GM18858 (cell line): ENCODE measurements at regions not wholly inside any gene's neighbourhood (a gene's known extent, or its start where the extent isn't known, plus 50 kb on each side); places are given as distances from the start of the nearest gene placed in this dataset.
"Not testable (repeated sequence)": the region's sequence is repeated elsewhere in the genome, so short reads cannot be mapped to it uniquely, and the experiment has no call there.

ENCODE experiments used
- ATAC-seq: cut with Tn5 transposase; IDR thresholded peaks from one replicate; pipeline ENCODE4 v1.9.1; 2021; ENCODE audit not compliant: unreplicated experiment

DNA sequence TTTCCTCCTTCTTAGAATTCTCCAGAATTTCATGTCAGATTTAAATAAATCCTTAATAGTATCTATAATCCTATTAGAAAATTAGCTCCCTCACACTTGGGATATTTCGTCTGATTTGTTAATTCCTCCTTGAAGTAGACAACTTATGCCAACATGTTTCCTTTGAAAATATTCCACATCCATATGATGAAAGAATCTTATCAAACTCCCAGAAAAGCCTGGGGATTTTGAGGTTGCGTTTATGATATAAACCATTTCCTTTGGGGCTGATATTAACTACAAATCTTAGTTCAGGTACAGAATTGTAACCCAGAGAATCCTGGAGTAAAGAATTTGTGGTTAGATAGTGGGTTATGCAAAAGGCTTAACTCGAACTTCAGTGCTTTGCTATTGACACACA lies 2373.8 kb upstream of the ACO1 start:
- no peak for ATAC-seq

DNA sequence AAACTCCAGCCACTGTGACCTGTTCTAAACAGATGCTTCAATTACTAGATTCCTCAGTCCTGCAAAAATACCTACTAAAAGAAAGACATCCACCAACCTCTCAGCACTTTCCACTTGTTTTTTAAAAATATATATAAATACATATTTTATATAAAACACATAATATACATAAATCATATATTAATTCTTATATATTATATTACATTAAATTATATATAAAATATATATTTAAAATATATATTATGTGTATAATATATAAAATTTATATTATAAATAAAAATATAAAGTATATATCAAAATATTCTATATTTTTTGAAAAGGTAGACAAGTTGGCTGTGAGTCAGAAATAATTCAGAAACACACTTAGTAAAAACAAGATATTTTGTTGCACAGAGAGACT lies 2371.8 kb upstream of the ACO1 start:
- no peak for ATAC-seq

DNA sequence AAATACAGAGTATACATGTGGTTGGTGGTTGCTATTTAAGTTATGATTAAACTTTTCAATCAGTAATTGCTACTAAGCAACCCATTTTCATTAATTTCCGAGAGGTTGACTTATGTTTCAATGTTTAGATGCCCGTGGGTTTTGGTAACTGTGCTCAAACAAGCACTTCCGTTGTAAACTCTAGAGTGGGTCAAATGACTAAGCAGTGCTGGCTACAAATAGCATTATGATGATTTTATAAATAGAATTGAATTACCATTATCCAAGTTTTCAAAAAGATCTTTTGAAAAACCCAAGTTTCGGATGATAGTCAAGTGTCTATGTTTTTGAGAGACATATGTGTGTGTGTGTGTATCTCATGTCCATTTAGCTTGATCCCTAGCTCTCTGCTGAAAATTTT lies 2369.4 kb upstream of the ACO1 start:
- no peak for ATAC-seq

DNA sequence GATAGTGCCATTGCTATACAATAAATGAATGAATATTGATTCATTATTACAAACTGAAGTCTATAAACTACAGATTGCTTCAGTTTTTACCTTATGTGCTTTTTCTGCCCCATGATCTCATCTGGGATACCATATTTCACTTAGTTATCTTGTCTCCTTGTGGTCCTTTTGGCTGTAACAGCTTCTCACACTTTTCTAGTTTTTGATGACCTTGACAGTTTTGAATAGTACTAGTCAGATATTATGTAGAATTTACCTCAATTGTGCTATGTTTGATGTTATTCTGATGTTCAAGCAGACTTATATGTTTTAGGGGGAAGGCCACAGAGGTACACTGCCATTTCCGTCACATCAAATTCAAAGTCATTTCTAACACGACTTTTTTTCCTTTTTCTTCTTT lies 2364.3 kb upstream of the ACO1 start:
- no peak for ATAC-seq

DNA sequence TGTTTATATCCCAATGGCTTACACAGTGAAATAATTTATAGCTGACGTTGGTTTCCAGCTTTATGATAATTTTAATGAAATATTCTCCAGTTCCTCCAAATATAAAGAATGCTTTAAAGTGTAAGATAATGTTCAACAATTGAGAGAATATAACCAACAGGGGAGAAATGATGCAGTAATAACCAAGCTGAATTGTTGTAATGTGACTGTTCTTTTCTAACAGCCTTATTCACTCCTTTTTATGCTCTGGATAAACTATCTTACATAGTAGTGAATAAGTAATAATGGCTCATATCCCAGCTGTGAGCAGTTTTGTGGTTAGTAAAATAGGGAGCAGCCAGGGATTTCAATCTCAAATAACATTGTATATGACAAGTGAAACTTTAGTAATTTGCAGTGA lies 2348.7 kb upstream of the ACO1 start:
- no peak for ATAC-seq

DNA sequence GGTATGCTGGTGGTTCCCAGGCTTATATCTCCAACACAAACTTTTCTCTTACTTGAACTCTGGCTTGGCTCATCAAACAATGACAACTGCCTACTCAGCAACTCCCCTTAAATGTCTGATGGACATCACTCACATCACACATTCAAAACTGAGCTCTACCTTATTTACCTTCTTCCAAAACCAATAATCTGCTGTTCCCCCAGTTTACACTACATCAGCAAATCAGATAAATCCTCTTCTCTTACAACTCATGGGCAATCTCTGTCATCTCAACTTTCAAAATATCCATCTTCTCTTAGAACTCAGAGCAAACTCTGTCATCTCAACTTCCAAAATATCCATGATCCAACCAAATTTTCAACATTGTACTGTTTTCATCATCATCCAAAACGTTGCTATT lies 2347.9 kb upstream of the ACO1 start:
- ATAC-seq: no peak

DNA sequence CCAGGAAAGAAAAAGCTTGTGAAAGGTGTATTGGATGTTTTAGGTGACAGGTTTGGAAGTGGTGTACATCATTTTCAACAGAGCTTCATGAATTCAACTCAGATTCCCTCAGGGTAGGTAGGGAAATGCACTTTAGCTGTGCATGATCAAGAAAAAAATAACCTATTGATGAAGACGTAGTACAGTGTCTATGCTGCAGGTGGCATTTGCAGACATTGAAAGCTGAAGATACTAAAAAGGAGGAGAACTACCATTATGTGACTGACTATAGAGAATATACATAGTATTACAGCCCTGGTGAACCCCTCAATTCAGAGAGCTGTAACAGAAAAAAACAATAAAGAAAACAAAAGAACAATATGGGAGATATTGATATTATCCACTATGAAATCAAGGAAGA lies 2344.7 kb upstream of the ACO1 start:
- ATAC-seq: no peak

DNA sequence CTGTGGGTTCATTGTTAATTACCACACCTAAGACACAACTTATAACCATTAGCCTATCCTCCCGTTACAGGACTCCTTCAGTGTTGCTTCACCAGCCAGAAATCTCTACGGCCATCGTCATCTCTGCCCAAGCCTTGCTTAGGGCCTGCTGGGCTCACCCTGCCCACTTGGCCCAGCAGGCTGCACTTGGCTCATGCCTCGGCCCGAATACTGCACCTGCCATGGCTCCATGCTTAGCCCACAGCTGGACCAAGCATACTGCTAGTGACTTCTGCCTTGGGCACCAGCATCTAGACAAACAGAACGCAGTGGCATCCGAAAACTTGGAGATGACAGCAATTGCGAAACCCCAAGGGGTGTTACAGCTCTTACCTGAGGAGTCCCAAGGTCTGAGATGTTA lies 2336.0 kb upstream of the ACO1 start:
- no peak for ATAC-seq

DNA sequence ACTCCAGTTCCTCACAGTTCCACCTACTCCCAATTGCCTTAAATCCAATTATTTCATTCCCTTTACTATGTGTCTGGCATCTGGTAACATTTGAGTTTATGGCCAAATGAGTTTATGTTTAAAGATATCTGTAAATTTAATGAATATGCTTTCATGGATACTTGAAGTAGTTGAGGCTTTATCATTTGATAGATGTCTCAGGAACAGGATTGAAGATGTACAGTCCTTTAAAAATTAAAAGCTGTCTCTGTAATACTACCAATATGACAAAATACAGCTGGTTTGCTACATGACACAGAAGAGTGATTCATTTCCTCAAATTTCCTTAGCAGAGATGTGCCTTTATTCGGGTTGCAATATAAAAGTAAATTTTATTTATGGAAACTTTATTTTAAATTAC lies 2326.0 kb upstream of the ACO1 start:
- no peak for ATAC-seq

DNA sequence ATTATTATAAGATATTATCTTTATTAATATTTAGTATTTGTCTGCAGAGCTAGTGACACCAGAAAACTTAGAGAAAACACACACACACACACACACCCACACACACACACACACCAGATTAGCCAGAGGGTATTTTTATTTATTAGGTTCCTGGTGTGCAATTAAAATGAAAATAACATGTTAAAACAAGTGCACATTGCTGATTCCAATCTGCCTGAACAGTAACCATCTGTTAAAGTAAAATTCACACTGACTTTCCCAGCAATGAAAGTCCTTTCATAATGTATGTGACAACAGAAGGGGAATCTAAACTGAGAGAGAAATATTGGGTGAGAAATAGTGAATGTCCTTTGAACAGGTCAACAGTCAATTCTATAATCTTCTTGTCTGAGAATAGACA lies 2323.5 kb upstream of the ACO1 start:
- no peak for ATAC-seq

DNA sequence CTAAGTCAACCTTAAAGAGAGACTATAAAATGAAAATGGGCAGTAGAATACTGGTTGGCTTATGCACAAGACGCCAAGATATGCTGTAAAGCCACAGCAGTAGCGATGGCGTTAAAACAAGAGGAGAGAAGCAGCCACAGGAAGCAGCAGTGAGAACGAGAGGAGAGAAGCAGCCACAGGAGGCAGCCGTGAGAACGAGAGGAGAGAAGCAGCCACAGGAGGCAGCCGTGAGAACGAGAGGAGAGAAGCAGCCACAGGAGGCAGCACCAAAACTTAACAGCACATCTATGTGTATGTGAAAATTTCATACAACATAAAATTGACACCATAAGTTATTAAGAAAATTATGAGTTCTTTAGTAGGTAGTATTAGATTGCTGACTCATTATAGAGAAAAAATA lies 2318.6 kb upstream of the ACO1 start:
- ATAC-seq: no peak

DNA sequence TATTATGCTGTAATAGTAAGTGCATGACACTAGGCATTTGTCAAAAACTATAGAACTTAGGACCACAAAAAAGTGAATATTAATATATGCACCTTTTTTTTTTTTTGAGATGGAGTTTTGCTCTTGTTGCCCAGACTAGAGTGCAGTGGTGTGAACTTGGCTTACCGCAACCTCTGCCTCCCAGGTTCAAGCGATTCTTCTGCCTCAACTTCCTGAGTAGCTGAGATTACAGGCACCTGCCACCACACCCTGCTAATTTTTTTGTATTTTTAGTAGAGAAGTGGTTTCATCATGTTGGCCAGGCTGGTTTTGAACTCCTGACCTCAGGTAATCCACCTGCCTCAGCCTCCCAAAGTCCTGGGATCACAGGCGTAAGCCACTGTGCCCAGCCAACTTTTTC lies 2315.2 kb upstream of the ACO1 start:
- ATAC-seq: not testable (repeated sequence)

DNA sequence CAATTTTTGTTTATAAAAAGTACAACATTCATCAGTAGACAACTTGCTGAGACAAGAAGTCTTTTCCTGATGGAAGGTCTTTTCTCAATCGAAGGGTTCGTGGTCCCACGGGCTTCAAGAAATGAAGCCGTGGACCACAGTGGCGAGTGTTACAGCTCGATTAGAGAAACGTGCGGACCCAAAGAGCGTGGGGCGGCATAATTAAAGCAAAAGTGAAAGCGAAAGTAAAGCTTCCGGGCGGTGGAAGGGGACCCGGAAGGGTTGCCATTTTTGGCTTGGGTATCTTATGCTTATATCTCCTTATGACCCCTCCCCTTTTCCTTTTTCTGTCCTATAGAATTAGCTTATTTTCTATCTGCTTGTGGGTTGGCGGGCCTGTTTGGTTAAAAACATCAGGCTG lies 2309.4 kb upstream of the ACO1 start:
- no peak for ATAC-seq

DNA sequence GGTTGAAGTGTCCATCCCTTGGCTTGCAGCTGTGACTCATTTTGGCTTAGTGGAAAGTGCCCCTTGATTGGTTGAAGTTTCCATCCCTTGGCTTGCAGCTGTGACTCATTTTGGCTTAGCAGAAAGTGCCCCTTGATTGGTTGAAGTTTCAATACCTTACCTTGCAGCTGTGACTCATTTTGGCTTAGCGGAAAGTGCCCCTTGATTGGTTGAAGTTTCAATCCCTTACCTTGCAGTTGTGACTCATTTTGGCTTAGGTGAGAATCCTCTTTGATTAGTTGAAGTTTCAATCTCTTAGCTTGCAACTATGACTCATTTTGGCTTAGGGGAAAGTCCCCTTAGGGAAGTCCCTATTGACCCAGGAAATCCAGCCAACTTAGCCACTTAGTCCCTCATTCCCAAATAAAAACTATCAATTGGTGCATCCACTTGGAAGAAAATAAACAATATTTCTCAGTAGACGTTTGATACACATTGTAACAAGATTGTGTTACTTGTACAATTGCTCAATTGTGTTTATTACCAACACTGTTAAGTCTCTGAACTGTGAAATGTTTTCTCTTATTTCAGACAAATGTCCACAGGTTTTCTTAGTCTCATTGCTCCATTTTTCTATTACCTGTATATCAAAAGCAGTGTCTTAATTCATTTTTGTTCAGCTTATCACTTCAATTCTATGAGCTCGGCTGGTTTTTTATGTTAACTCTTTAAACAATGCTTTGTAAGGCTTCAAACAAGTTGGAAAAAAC lies 2308.8 kb upstream of the ACO1 start:
- peak; percentile 94 for ATAC-seq

DNA sequence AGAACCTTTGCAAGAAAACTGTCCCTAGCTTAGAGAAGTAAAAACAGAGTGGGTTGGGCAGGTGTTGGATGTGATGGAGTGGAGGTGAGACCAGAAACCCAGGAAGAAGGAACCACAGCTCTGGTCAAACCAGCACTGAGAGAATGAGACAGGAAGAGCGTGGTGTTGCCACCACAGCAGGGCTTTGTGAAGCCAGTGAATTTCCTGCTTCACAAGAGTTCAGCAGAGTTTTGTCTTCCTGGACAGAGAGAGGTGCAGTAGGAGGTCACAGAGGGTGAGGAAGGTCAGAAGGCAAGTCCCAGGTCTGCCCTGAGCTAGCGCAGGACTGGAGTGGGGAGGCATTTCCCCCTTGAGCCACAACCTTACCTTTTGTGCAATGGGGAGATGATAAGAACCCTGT lies 2306.2 kb upstream of the ACO1 start:
- peak; percentile 31 for ATAC-seq

DNA sequence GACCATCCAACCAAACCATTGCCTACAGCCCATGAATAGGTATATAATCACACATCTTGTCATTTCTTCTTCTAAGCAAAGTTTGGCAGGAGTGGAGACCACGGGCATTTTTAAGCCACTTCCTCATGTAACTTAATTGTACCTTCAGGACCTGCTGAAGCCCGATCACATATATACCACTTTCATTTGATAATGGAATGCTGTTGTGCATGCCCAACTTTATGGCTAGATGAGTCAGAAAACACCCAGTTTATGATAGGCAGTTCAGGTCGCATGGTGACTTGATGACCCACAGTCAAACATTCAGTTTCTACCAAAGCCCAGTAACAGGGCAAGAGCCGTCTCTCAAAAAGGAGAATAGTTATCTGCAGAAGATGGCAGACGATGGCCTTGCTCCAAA lies 2295.0 kb upstream of the ACO1 start:
- ATAC-seq: no peak

DNA sequence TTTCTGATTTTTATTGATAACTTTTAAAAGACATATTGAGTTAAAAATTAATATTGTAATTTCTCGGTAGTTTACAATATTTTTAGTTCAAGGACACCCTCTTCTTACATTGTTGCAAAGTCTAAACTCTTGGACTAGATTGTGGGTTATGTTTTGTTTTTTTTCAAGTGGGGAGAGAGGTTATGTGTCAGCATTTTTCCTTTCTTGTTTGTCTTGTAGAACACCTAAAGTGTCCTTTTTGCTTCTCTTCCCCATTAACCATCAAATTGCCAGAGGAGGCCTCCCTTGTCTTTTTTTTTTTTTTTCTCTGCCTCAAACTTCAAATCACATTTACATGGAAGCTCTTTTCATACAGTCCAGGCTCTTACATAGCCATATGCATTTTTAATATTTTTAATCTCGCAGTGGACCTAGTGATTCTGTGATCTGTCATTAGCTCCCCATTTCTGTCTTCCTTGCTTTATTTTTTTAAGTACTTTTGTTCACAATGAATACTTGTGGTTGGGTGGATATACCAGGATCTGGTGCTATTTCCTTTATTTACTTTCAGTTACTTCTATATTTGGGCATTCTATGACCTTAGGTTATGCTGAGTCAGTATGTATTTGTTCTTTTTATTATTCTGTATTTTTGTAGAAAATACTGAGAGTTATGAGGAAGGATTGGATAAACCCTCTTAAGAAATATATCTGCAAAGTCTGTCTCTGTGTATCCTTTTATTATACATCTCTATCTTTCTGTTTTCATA lies 2280.6 kb upstream of the ACO1 start:
- no peak for ATAC-seq

DNA sequence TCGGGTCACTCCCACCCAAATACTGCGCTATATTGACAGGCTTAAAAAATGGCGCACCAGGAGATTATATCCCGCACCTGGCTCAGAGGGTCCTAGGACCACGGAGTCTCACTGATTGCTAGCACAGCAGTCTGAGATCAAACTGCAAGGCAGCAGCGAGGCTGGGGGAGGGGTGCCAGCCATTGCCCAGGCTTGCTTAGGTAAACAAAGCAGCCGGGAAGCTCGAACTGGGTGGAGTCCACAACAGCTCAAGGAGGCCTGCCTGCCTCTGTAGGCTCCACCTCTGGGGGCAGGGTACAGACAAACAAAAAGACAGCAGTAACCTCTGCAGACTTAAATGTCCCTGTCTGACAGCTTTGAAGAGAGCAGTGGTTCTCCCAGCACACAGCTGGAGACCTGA lies 2277.3 kb upstream of the ACO1 start:
- ATAC-seq: not testable (repeated sequence)

DNA sequence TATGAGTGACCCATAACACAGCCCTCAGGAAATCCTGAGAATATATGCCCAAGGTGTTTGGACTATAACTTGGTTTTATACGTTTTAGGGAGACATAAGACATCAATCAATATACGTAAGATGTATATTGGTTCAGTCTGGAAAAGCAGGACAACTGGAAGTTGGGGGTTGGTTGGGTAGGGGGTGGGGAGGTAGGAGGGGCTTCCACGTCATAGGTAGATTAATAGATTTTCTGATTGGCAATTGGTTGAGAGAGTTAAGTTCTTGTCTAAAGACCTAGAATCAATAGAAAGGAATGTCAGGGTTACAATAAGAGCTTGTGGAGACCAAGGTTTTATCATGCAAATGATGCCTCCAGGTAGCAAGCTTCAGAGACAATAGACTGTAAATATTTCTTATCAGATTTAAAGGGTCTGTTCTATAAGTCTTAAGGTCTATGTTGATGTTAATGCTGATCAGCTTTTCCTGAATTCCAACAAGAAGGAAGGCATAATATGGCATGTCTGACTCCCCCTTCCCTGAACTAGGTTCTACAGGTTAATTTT lies 2267.7 kb upstream of the ACO1 start:
- no peak for ATAC-seq

DNA sequence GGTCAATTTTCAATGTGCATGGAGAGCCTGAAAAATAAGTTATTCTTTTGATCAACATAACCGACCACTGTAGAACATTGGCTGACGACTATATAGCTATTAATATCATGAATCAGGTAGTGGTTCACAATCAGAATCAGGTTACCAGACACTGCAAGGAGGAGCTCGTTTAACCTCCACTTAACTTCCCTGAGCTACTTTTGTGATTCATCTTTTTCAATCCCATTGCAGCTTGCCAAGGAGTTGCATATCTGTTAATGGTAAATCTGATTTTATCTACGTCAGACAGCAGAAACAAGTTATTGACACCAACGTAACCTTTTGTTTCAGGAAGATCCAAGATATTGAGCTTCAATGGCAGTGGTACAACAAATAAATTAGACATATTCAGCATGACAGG lies 2263.8 kb upstream of the ACO1 start:
- no peak for ATAC-seq

DNA sequence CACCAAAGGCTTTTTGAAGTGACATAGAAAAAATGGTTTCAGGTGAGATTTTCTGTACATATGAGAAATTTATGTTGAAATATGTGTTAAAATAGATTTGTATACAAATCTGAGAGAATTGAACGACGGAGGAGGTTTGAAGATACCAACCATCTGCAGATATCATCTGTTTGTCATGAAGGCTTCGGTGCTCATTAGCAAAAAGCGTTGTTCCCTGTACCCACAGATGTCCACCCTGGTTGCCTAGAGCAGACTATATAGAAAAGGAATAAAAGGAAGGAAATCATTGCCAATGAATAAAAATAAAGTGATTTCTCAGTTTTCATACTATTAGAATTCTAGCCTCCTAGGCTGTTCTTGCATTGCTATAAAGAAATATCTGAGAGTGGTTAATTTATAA lies 2262.8 kb upstream of the ACO1 start:
- no peak for ATAC-seq

DNA sequence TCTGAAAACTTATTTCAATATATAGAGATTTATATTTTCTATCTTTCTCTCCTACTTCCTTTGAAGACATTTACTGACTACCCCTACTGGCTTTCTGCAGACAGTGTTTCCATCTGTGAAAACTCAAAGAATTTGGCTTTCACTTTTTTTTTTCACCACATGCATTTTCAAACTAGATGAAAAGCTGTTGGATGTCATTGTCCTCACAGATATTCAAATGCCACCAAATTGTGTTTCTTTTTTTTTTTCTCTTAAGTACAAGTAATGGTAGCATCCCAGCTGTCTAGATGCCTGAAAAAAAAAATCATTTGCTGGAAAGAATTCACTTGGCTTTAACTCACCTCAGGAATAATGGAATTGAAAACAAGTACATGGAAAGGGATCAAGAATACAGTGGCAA lies 2258.6 kb upstream of the ACO1 start:
- ATAC-seq: no peak

DNA sequence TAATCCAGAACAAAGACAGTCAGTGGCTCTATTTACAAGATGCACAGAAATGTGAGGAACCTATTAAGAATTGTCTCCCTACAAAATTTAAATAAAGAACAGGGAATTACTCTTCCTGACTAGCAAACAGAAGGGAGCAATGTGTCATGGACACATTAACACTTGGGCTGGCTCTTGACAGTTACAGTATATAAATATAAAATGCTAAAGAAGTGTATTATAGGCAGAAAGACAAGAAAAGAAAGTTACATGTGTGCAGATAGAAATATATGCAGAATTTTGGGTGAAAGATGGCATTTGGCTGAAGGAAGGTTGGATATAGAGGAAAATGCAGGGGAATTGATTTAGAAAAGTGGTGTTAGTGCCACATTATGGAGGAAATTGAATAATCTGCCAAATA lies 2257.1 kb upstream of the ACO1 start:
- no peak for ATAC-seq
